Stimulated activated CD4-positive, alpha-beta T cell treated with anti-CD3 and anti-CD28 coated beads, Interleukin-12 subunit alpha, Interleukin-12 subunit beta, amount 100 ng/mL, for 24 hours (primary cell): ENCODE measurements at regions not wholly inside any gene's neighbourhood (a gene's known extent, or its start where the extent isn't known, plus 50 kb on each side); places are given as distances from the start of the nearest gene placed in this dataset.

Source experiments
- DNase-seq, 2 experiments: peaks; one replicate each; pipeline ENCODE4 v3.0.0-alpha.2; 2020; ENCODE audit warnings: low read depth in 2 of 2

DNA sequence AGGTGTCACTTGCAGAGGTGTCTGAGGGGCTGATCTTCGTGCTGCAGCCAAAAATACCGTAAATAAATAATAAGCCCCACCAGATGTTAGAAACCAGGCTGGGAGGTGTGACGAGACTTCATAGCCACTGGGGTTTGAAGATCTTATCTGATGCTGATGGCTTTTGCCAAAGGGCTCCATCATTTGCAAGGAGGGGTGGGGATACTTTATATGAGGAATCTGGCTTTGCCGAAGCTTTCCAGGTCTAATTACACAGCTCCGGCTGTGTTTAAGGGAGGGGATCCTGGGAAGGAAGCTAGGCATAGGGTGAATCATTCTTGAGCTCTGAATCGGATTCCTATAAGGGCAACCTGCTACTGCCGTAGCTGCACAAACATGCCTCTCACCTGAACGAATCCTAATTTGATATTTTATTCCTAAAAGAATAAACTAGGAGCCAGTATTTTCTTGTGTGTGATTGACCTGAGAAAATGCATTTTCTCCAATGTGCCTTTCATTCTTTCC, 249.6 kb downstream of the SOD2 start:
- no peak for DNase-seq

DNA sequence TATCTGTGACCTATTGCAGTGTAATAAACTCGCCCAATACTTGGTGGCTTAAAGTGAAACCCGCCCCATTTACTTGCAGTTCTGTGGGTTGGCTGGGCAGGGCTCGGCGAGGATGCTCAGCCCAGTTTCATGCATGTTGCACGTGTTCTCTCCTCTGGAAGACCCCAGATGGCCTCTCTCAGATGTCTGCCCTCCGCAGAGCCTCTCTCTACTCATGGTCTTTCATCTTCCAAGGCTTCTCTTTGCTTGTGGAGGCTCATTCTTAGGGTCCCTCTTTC, 251.4 kb downstream of the SOD2 start:
- DNase-seq = no peak

DNA sequence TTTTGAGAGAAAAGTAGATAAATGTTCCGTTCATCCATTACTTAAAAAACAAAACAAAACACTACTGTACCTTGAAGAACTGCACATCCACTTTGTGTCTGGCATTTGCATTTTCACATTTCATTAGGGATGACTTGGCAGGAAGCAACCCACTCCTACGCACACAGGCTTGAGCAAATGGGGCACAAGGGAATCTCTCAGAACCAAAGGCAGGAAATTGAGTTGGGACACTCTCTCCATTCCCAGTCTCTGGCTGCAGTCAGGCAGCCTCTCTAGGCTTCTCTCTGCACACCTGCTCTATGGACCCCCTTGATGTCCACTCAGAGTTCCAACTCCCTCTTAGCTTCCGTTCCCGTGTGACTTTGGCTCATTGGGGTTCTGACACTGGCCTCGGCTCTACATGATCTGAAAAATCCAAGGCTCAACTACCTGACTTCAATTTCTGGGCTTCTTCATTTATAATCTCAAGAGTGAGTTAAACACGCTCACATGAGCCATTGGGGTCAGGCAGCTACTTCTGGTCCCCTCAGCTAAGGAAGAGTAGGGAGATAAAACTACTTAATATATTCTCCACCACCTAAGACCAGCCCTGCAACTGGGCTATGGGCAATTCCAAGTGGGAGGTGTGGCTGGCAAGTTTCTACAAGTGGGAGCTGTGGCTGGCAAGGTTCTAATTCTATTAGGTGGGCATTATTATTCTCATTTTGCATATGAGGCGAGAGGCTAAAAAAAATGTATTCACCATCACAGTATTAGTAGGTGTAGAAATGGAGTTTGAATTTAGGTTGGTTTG, 251.9 kb downstream of the SOD2 start:
- DNase-seq = no peak

DNA sequence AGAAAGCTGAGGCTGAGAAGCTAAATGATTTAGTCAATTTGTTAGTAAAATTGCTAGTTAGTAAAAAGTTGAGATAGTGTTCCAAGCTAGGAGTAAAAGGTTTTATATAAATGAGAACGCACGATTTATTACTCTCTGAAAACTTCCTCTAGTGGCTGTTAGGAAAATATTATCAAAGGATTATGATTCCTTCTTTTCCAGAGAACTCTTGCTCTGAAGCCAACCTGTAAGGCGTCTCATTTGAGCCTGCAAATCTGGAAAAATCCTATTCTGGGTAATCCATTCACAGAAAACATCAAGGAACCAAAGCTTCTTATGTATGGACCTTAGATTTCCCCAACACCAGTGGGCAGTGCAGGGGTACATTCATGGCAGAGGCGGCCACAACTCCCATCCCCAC, 252.7 kb downstream of the SOD2 start:
- no peak for DNase-seq

DNA sequence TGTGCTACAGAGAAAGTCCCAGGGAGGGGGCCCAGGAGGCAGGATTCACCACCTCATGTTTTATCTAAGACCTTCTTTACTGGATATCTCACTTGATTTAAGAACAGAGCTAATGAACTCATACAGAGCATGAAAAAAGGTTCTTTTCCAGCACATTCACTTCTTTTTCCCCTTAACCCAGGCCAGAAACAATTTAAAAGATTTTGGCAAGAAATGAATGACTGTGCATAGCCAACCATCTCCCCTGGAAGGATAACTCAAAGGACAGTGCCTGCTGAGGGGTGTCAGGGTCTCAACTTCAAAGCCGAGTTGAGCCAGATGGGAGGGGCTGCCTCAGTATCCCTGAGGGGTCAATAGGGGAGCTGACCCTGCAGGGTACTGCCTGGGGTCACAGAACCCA, 253.4 kb downstream of the SOD2 start:
- no peak for DNase-seq

DNA sequence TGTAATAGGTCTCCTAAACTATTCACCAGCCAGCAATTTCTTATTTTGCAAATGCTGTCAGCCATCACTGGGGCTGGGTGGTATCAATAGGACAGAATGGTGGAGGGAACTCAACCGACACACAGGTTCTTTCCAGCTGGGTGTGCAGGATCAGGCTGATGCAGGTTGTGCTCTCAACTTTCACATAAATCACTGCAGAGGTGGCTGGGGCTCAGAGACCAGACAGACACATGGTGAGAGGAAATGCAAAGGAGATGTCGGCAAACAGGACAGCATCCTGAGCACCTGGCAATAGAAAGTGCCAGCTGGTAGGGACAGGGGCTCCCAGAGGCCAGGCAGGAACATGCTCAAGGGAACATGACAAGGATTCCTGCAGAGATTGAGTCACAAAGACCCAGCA, 254.9 kb downstream of the SOD2 start:
- no peak for DNase-seq

DNA sequence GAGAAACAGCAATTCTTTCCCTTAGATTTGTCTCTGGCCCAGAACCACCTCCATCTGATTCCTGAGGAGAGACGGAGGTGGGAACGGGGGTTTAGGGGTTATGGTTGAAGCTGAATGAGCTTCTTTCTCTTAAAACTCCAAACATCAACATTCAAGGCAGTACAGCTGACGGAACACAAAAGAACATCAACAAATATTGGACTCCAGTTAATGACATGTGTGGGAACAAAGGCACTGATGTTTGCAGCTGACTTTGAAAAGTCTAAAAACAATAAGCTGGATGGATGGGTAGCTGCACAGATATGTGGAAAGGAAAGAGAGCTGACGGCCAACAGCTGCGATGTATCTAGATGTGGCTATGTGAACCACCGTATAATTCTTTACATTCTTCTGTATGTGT, 256.5 kb downstream of the SOD2 start:
- no peak for DNase-seq

DNA sequence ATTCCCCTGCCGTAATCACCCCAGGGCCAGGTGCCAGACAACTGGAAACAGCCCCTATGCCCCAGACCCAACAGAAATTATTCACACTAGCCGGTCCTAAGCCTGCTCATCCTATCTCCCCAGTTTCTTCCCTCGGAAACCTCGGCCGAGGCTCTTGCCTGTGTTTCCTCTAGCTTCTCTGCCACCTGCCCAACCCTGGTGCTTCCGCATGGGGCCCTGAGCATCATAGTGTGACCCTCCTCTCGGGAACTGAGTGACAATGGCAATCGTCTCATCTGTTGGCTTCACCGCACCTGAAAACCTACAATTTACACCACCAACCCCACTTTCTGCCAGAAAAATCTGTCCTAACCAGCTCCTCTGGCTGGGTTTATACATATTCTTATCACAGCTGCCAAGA, 257.3 kb downstream of the SOD2 start:
- no peak for DNase-seq

DNA sequence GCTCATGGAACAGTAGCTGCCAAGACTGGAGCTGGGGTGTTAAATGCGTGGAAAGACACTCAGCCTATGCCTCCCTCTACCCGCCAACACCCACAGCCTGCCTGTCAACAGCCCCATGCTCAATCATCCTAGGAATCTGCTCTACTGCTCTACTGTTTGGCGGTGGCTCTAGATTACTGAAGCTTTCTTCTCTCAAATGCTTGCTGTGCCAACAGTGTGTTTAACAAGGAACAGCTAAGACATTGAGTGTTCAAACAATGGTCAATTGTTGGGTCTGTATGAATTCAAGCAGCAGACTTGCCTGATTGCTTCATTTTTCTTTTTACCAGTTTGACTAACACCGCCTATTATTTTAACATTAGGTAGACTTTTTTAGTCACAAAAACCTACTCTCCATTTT, 258.6 kb downstream of the SOD2 start:
- DNase-seq = no peak

DNA sequence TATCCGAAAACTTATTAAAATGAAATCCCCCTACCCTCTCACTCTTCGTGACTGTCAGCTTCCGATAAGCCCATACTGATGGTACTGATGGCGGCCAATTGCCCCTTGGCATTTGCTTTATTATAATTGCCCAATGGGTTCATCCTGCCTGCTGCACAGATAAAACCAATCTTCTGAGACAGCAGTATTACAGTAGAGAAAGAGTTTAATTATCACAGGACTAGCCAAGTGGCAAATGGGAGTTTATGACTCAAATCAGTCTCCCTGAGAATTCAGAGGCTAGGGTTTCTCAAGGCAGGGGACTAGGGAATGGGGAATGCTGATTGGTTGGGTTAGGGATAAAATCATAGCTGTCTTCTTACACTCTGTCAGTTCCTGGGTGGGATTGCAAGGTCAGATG, 259.5 kb downstream of the SOD2 start:
- no peak for DNase-seq

DNA sequence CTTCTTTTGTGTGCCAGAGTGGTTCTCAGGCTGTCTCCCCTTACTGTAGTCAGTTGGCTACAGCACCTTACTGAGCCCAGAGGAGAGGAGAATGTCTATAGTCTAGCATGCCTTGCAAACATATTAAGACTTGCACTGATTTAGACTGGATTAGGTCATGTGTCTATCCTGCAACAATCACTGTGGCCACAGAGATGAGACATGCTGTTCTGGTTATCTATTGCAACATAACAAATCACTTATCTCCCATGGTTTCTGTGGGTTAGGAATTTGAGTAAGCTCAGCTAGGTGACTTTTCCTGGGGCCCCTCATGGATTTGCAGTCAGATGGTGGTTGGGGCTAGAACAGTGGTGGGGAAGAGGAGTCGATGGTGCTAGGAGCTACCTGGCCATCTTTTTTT, 261.3 kb downstream of the SOD2 start:
- DNase-seq = no peak

DNA sequence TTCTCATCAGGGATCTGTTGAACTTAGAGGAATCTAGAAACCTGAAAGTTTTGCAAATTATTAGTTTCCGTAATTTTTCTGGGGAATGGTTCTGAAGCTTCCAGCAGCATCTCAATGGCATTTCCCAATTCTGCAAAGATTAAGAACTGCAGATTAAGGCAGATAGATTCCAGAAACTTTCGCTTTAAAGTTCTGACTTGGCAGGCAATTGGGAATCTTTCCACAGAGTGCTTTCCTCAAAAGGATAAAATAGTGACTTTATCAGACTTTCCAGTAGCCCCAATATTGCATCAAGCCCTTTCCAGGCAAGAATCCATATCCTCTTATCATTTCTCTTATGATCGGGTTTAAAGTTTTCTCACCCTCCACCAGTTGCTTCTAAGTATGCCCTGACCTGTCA, 261.1 kb downstream of the FNDC1 start:
- DNase-seq = no peak

DNA sequence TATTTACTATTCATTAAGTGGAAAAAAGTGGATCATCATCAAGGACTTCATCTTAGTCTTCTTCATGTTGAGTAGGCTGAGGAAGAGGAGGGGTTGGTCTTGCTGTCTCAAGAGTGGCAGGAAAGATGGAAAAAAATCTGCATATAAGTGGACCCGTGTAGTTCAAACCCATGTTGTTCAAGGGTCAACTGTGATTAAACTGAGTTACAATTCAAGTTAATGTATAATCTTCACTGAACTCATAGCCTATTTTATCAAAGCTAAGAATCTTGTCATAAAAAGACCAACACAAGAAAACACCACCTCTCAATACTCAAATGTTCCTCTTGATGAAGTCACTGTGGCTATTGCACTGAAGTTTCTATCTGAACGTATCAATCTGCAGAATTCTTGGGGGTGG, 260.2 kb downstream of the FNDC1 start:
- no peak for DNase-seq

DNA sequence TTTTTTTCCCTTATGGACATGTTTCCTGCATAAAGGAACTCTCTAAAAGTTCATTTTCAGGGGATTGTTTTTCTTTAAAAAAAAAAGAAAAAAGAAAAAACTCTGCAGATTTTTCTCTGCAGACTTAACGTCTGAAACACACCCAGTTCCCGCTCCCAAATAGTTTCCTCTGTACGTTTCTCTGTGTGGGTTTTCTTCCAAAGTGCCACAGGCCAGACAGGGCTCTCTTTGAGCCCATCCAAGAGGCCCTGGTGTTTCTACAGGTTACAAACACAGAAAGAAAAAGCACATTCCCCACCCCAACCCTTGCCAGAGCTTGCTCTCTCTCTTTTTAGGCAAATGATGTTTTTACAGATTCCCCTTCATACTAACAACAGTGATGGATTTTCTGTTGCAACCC, 258.6 kb downstream of the FNDC1 start:
- DNase-seq = no peak

DNA sequence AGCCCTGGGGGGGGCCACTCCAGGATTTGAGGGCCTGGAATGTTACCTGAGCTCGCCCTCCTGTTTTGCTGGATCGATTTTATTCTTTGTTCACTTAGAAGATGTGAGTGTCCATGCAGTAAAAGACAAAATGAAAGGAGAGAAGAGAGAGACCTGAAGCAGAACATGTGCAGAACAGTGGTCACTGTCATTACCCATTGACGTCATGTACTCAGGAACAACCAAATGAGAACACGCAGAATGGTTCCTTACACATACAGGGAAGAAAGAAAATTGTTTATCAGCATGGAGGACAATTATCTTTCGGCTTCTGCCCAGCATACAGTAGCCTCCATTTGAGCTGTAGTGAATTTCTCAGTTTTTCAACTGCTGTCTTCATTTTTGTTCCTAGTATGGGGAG, 258.1 kb downstream of the FNDC1 start:
- DNase-seq = no peak

DNA sequence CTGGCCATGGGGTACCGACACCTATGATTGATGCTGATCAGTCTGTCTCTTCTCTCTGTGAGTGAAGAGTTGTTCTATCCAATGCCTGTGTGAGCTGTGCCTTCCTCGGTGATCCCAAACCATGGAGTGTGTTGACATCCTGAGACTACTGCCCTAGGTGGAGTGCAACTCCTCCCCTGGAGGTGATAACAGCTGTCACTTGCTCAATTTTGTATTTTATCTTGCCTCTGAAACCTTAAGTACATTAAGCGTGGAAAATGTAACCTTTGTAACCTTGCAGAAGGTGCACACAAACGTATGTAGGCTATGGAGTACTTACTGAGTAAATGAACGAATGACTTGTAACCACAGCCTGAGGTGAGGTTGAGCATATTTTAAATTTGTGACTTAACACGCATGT, 256.2 kb downstream of the FNDC1 start:
- no peak for DNase-seq

DNA sequence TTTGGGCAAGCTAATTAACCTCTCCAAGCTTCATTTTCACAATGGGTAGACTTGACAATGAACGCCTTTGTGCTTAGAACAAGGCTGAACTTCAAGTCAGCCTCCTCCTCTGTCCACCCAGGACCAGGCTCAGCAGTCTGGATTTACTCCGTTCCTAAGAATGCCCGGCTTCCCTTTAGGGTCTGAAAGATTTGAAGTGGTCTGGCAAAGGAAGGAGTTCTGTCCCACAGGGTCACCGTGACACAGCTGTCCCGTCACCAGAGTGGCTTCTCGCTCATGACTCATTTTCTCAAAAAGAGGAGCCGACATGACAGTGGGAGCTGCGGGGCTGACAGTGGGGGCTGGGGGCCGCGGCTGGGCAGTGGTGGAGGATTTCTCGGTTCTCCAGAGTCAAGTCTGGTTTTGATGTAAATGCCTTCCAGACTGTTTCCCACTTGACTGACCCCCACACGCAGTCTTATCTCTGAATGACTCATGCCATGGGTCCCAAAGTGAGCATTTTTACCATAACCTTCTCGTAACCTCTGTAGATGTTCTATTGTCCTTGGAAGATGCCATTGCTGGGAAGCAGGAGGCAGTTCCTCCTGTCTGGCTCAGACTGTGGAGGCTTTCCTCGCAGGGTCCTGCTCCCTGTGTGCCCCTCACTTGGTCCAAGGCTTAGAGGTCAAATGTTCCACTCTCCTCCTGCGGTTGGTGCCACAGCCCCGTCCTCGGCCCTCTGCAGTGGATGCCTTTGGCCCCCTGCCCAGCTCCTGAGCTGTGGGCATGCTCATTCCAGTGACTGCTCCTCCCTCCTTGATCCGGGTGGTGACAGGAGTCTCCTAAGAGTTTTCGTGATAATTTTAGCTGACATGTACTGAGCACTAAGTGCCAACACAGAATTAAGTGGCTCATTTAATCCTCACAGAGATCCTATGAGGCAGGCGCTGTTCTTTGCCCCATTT, 253.1 kb downstream of the FNDC1 start:
- DNase-seq = no peak

DNA sequence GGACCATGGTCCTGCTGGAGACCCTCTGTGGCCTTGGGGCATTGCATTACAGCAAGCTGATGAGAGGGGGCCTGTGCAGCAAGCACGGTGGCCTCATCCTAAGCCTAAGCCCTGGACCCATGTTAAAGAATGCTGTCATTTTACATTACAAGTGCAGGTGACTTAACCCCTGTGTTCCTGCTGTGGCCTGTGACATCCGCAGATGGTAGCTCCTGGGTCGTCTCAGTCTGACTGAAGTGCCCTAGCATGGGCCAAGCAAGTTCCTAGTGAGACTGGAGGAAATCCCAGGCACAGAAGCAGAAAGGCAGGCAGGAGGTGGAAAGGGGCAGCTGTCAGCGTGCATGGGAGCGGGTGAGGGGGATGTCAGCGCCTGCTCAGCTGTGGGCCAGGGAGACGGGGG, 252.4 kb downstream of the FNDC1 start:
- no peak for DNase-seq

DNA sequence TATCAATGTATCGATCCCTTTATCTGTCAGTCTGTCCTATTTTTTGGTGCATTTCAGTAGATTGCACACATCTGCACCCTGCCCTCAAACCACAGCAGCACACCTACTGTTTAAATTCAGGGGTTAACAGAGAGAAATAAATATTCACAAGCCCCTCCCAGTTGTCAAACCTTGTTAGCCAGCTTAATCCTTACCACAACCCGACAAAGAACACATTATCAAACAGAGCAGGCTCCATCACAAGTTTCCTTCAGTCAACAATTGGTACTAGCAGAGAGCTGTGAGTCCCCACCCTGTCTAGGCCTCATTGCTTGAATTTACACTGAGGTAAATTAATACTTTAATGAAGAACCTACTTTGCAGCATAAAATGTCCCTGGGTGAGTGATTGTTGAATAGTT, 249.8 kb downstream of the FNDC1 start:
- no peak for DNase-seq

DNA sequence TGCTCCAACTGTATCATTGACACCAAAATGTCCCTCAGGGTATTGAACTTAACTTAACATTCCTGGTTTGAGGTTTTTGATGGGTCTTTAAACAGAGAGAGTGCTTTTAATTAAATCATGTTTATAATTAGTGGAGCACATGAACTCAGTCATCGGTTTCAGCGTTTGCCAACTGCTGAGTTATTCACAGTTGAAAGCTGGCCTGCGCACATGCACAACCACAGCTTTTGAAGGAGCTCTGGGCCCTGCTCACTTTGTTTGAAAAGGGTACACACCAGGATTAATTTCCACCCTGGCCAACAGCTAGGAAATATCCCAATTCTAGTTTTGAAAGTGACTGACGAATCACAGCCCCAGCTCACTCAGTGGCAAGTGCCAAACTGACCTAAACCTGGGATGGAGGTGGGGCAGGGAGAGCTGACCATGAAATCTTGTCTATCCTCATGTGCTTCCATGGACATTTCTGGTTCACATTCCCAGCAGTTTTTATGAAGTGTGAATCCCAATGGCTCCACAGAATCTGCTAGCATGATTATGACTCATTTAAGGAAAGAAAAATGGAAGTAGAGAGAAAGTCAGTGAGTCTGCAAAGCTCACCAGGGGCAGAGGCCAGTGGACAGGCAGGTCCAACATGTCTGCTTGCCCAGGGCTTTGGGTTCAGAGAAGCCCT, 247.8 kb downstream of the FNDC1 start:
- DNase-seq = no peak

DNA sequence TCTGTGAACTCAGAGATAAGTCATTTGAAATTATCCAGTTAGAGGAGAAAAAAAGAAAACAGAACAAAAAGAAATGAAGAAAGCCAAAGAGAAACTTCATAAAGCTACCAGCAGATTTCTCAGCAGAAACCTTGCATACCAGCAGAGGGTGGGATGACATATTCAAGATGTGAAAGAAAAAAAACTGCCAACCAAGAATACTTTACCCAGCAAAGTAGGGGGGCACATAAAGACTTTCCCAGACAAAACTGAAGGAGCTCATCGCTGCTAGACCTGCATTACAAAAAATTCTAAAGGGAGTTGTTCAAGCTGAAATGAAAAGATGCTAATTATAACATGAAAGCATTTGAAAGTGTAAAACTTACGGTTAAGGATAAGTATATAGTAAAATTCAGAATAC, 246.3 kb downstream of the FNDC1 start:
- no peak for DNase-seq

DNA sequence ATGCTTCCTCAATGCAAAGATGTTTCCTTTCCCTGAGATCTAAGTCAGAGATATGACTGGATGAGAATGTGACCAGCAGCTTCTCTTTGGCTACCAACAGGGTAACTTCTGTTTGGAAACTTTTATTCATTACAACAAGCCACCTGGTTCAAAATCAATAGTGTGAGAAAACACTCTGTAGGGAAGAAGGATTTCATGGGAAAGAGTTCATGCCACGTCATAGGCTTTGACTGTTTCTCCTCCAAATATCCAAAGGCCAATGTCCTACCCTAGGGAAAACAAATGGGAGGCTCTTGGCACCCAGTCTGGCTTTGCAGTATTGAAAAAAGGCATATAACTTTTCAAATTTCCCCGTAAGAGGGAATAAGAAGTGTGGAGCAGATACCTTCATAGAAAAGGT, 245.5 kb downstream of the FNDC1 start:
- no peak for DNase-seq
